Upper lobe of left lung (tissue), 4 donors: ENCODE measurements at regions not wholly inside any gene's neighbourhood (a gene's known extent, or its start where the extent isn't known, plus 50 kb on each side); places are given as distances from the start of the nearest gene placed in this dataset.

Source experiments
- CTCF ChIP-seq, 6 experiments: fragments of 450-650 bp in 4 of 6; fragments of 200-600 bp in 2 of 6; sonication (generic) in 2 of 6; IDR thresholded peaks; one replicate each; pipeline ENCODE4 v1.5.1; 2016 to 2019; ENCODE audit warnings: antibody characterized with exemption in 6 of 6
- POLR2AphosphoS5 ChIP-seq, 2 donors: sonication (generic); formaldehyde crosslinking; IDR thresholded peaks; one replicate each; pipeline ENCODE4 v1.5.1; 2017; ENCODE audit warnings: antibody characterized with exemption in 2 of 2

DNA sequence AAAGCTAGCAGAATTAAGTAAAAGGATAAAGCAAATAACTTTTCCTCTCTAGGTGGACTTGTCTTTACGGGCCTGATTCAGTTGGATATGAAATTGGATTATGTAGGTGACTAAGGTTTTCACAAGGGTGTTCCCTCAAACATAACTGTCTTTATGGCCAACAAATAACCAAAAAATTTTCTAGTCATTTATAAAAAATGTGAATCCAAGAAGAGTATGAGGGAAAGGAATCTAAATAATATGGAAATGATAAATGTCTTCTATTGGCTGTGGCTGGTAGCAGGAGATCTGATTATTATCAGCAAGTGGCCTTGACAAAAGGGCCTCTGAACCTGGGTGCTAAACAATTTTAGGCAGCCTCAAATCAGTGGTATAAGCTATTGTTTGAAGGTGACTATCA, 594.0 kb upstream of the UBE2E2 start:
- TF ChIP-seq CTCF (IDR thresholded peaks at IDR 0.05) (no peak), POLR2AphosphoS5 (IDR thresholded peaks at IDR 0.05) (no peak)
